Activated CD4-positive, alpha-beta T cell treated with anti-CD3 and anti-CD28 coated beads, Interleukin-2, amount 10 ng/mL, durations not matched to agents 7 days and 5 days (primary cell): ENCODE measurements at regions not wholly inside any gene's neighbourhood (a gene's known extent, or its start where the extent isn't known, plus 50 kb on each side); places are given as distances from the start of the nearest gene placed in this dataset.

ENCODE experiments used
- CTCF ChIA-PET: fragments of 350-600 bp; sonication (Branson Sonifier 250); formaldehyde crosslinking; loops from one replicate; lab custom pipeline; 2021; ENCODE audit warnings: antibody characterized with exemption; lab: Charles Lee
- POLR2A ChIA-PET: fragments of 350-600 bp; sonication (Branson Sonifier 250); formaldehyde crosslinking; loops from one replicate; lab custom pipeline; 2021; ENCODE audit warnings: antibody characterized with exemption; lab: Charles Lee
- DNase-seq: peaks from one replicate; pipeline ENCODE4 v3.0.0-alpha.2; 2020
- H3K27ac Mint-ChIP-seq: one replicate; pipeline ENCODE4 v1.8.0; 2021; ENCODE audit warnings: mild to moderate bottlenecking, moderate library complexity, mixed read lengths
- H3K27me3 Mint-ChIP-seq: one replicate; pipeline ENCODE4 v1.8.0; 2021; ENCODE audit warnings: mixed read lengths
- H3K36me3 Mint-ChIP-seq: one replicate; pipeline ENCODE4 v1.8.0; 2021; ENCODE audit warnings: low read depth, mixed read lengths
- H3K4me1 Mint-ChIP-seq: one replicate; pipeline ENCODE4 v1.8.0; 2021; ENCODE audit warnings: mixed read lengths
- H3K4me3 Mint-ChIP-seq: one replicate; pipeline ENCODE4 v1.8.0; 2021; ENCODE audit warnings: mild to moderate bottlenecking, moderate library complexity, mixed read lengths
- H3K9me3 Mint-ChIP-seq: one replicate; pipeline ENCODE4 v1.8.0; 2021; ENCODE audit warnings: mixed read lengths

DNA sequence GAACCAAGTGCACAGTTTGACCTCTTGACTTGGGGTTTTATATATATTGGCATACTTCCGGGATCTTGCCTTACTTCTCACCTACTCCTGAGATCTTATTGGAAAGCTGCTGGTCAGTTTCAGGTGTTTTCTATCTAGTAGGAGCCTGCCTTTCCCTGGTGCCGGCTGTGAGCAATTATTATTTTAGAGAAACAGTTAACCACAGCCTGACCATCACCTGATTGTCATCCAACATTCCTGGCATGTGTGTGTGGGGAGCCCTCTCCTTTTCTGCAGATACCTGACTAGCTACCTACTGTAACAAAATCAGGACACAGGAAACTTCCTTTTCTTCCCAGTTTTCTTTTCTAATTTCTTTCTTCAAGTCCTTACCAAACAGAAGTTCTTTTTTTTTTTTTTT, 220.4 kb downstream of the ATP23 start:
- no peaks in the 10 kb centered on the region for H3K4me1 Mint-ChIP-seq
- POLR2A ChIA-PET: no interaction called here
- CTCF ChIA-PET: no interaction called here
- H3K27me3 Mint-ChIP-seq: no peaks in the 10 kb centered on the region
- H3K9me3 Mint-ChIP-seq: no peaks in the 10 kb centered on the region
- H3K4me3 Mint-ChIP-seq: no peak overlapping the region
- no peak for DNase-seq
- H3K36me3 Mint-ChIP-seq: no peaks in the 10 kb centered on the region
- no peak overlapping the region for H3K27ac Mint-ChIP-seq

DNA sequence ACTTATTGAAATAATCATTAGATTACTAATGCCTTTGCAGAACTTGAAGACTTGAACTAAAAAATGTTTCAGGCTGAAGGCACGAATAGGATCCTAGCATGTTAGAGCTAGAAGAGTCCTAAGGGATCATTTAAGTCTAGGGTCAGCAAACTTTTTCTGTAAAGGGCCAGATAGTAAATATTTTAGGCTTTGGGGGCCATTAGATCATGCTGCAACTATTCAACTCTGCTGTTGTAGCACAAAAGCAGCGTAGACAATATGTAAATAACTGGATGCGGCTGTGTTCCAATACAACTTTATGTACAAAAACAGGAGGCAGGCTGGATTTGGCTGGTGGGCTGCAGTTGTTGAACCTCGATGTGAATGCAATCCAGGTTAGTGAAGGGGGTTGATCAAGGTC, 221.7 kb downstream of the ATP23 start:
- H3K36me3 Mint-ChIP-seq: no peaks in the 10 kb centered on the region
- no peaks in the 10 kb centered on the region for H3K9me3 Mint-ChIP-seq
- no peak overlapping the region for H3K27ac Mint-ChIP-seq
- no peak overlapping the region for H3K4me3 Mint-ChIP-seq
- H3K4me1 Mint-ChIP-seq: no peaks in the 10 kb centered on the region
- no peak for DNase-seq
- no peaks in the 10 kb centered on the region for H3K27me3 Mint-ChIP-seq
- POLR2A ChIA-PET: no interaction called here
- CTCF ChIA-PET: no interaction called here

DNA sequence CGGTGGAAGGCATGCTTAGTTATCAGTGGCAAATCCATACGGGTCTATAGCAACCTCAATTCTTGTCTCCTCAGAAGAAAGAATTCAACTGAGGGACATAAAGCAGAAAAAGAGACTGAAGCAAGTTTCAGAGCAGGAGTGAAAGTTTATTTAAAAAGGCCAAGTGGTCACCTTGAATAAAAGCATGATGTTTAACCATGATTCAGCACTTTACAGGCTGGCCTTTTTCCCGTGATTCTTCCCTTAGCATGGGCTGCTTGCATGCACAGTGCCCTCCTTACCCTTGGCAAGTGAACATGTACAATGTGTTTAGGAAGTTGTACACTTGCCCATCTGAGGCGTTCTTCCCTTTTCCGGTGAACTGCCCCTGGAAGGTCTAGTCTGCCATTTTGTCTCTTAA, 225.3 kb downstream of the ATP23 start:
- Mint-ChIP-seq H3K4me1 (no peaks in the 10 kb centered on the region), H3K27ac (no peak overlapping the region), H3K4me3 (no peak overlapping the region), H3K9me3 (no peaks in the 10 kb centered on the region), H3K36me3 (no peaks in the 10 kb centered on the region), H3K27me3 (peaks cover 5% of the 10 kb centered on the region)
- CTCF ChIA-PET: no interaction called here
- no peak for DNase-seq
- POLR2A ChIA-PET: no interaction called here

DNA sequence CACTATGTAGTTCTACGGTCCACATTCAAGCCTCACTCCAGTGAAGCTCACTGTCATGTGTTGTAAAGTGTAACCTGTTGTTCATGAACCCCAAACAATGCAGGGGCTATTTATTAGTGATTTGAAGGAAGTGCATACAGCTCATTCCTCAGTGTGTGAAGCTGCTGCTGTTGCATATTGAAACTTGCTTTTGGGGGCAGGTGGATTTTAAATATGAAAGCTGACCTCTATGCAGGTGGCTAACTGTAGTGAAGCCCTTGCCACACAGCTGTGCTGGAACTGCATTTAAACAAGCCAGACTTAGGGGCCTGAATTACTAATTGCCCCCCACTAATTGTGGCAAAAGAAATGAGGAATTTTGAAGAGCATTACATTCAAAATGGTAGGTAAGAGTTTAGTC, 226.3 kb downstream of the ATP23 start:
- DNase-seq: no peak
- H3K4me3 Mint-ChIP-seq: no peak overlapping the region
- H3K9me3 Mint-ChIP-seq: no peaks in the 10 kb centered on the region
- no peak overlapping the region for H3K27ac Mint-ChIP-seq
- no peaks in the 10 kb centered on the region for H3K4me1 Mint-ChIP-seq
- POLR2A ChIA-PET: no interaction called here
- CTCF ChIA-PET: no interaction called here
- H3K27me3 Mint-ChIP-seq: peaks cover 5% of the 10 kb centered on the region
- H3K36me3 Mint-ChIP-seq: no peaks in the 10 kb centered on the region

DNA sequence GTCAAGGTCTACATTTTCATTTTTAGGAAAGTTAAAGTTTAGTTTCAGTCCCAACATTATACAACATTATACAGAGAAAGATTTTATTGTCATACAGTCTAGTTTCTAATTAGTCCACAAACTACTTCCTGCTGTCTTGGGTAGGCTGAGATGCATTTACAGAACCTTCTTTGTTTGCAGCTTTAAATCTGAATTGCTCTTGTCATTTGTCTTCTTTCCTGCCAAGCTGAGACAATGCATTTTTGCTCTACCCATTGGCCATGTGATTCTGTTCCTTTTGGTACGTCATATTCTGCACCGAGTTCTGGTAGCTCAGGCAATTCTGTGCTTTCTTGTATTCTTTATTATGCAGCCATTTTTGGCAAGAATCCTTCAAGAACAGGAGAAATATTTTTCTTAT, 228.5 kb downstream of the ATP23 start:
- no peak for DNase-seq
- Mint-ChIP-seq H3K36me3 (no peaks in the 10 kb centered on the region), H3K9me3 (no peaks in the 10 kb centered on the region), H3K27ac (no peak overlapping the region), H3K27me3 (peaks cover 5% of the 10 kb centered on the region), H3K4me3 (no peak overlapping the region), H3K4me1 (no peaks in the 10 kb centered on the region)
- ChIA-PET POLR2A (no interaction called here), CTCF (no interaction called here)

DNA sequence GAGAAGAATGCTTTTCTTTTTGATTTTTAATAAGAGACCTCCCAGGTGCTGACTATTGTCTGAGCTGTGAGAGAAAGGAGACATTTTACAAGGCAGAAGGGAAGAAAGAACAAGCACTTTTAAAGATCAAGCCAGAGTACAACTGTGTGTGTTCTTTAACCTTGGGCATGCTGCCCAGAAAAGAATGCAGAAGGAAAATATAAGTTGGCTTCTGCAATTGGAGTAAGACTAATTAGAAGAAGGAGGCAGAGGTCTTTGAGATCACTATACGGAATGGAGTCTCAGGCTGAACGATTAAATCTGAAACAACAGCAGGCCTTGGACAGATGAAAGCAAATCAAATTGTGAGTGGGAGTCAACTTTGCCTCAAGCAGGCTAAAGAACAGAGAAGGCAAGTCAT, 230.5 kb downstream of the ATP23 start:
- no peak for DNase-seq
- Mint-ChIP-seq H3K9me3 (no peaks in the 10 kb centered on the region), H3K27ac (no peak overlapping the region), H3K36me3 (no peaks in the 10 kb centered on the region), H3K4me1 (no peaks in the 10 kb centered on the region), H3K27me3 (peaks cover 12% of the 10 kb centered on the region), H3K4me3 (no peak overlapping the region)
- CTCF ChIA-PET: no interaction called here
- POLR2A ChIA-PET: no interaction called here

DNA sequence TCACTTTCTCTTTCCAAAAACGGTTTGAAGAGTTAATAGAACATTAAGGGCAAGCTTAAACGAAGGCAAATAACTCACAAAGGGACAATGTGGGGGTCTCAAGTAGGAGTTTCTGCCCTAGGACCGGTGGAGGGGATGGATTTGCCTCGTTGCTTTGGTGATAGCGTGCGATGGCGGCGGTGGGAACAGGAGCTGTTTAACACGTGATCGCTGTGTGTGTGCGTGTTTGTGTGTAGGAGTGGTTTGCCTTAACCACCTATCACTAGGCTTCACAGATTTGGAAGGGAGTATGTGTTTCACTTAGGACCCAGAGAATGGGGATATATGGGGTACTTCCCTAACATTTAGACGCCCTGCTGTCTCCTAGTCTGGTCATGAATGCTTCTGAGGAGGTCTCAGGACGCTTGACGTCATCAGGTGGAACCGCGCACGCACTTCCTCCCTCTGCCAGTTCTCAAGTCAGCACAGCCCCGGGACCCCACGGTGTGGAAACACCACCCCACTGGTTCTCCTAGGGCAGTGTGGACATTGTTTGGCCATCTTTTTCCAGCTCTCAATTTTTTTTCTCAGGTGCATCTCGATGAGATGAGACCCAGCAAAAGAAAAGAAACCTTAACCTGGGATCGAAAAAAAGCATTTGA, 231.2 kb downstream of the ATP23 start:
- Mint-ChIP-seq H3K27me3 (peaks cover 15% of the 10 kb centered on the region), H3K4me3 (no peak overlapping the region), H3K36me3 (no peaks in the 10 kb centered on the region), H3K4me1 (no peaks in the 10 kb centered on the region), H3K9me3 (no peaks in the 10 kb centered on the region), H3K27ac (no peak overlapping the region)
- ChIA-PET CTCF (no interaction called here), POLR2A (no interaction called here)
- no peak for DNase-seq

DNA sequence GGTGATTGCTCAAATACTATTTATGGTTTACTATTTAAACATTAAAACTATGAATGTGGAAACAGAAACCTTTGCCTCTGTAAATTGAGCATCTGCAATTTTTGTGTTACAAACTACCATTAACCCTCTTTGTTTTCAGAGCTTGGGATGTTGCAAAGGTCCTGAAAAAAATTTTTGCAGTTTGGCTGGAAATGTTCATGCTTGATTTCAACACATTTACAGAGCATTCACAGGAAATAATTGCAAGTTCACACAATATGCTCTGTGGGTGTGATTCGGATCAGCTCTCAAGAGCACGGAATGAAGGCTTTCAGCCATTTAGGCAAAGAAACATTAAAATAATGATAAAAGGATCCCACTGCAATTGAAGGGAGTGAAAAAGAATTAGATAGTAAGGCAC, 232.9 kb downstream of the ATP23 start:
- no peak for DNase-seq
- ChIA-PET CTCF (no interaction called here), POLR2A (no interaction called here)
- Mint-ChIP-seq H3K27ac (no peak overlapping the region), H3K4me1 (no peaks in the 10 kb centered on the region), H3K9me3 (no peaks in the 10 kb centered on the region), H3K36me3 (no peaks in the 10 kb centered on the region), H3K4me3 (no peak overlapping the region), H3K27me3 (peaks cover 13% of the 10 kb centered on the region)

DNA sequence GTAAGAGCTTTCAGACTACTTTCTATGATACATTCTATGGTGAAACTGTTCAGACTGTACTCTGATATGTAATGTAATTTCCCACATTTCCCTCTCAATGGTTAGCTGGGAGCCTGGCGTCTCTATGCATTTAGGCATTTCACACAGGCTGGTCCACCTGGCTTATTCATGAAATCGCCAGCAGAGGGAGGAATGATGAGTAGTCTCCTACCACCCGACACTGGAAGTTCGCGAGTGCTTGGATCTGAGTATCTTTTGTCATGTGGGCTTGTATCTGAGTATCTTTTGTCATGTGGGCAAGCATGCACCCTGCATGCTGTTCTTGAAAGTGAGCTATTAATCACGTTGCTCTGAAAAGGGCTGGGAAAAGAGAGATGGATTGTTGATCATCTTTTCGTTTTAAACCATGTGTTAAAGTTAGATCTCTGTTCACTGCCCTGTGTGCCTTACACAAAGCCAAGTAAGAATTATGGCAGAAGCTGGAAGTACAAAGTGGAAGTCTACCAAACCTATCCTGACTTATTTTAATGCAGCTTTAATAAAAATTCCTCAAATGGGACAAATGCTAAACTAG, 235.0 kb downstream of the ATP23 start:
- ChIA-PET POLR2A (no interaction called here), CTCF (interaction anchor here (0.6 kb wide), 1 partner anchor 14 kb away, joined by 3 read pairs; no protein-coding TSS in a partner anchor)
- H3K27ac Mint-ChIP-seq: no peak overlapping the region
- H3K9me3 Mint-ChIP-seq: no peaks in the 10 kb centered on the region
- H3K4me3 Mint-ChIP-seq: no peak overlapping the region
- no peaks in the 10 kb centered on the region for H3K4me1 Mint-ChIP-seq
- H3K27me3 Mint-ChIP-seq: peaks cover 13% of the 10 kb centered on the region
- no peaks in the 10 kb centered on the region for H3K36me3 Mint-ChIP-seq
- DNase-seq: no peak

DNA sequence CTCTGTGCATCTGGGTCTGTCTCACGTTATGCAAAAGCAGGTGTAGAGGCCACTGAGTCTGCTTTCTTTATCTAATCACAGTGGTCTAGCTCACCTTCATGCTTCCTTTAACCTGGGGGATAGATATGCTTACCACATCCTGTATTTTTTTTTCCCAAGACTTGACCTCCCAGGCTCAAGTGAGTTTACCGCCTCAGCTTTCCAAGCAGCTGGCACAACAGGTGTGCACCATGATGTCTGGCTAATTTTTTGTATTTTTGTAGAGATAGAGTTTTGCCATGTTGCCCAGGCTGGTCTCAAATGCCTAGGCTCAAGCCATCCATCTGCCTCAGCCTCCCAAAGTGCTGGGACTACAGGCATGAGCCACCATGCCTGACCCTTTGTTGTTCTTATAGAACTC, 236.0 kb downstream of the ATP23 start:
- Mint-ChIP-seq H3K27ac (no peak overlapping the region), H3K27me3 (peaks cover 13% of the 10 kb centered on the region), H3K4me1 (no peaks in the 10 kb centered on the region), H3K9me3 (no peaks in the 10 kb centered on the region), H3K4me3 (no peak overlapping the region), H3K36me3 (no peaks in the 10 kb centered on the region)
- CTCF ChIA-PET: no interaction called here
- DNase-seq: no peak
- POLR2A ChIA-PET: no interaction called here

DNA sequence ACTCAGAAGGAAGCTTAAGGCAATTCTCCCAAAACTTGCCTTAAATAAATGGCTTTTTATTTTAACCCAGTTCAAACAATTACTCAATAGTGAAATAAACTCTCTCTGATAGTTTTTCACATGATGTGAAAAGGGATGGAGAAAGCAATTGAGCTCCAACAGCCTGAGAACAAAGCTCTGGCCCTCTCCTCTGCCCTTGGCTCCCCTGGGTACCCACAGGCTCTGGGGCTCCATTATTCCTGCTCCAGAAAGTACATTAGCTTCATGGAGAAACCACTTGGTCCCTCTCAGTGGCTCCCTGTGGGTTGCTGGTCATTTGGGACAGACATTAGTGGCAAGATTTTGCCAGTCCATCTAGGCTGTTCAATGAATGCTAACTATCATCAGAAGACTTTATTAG, 242.8 kb downstream of the ATP23 start:
- Mint-ChIP-seq H3K27me3 (peaks cover 1% of the 10 kb centered on the region), H3K4me1 (no peaks in the 10 kb centered on the region), H3K9me3 (peaks cover 9% of the 10 kb centered on the region), H3K27ac (no peak overlapping the region), H3K4me3 (no peak overlapping the region), H3K36me3 (no peaks in the 10 kb centered on the region)
- ChIA-PET POLR2A (no interaction called here), CTCF (no interaction called here)
- no peak for DNase-seq

DNA sequence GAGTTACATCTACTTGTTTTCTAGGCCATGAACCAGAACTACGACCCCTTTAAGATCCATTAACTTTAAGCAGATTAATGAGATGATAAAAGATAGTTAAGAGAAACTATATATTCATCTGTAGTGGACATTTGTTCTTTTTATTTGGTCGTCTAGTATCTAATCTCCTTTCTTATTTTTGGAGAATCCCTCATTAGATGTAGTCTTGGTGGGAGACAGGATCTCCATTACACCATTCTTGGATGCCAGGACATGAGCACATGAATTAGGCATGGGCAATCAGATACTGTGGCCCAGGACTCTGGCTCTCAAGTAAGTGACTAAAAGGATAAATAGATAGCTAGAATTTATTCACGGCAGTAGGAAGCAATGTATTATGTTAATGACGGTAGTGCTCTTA, 245.0 kb downstream of the ATP23 start:
- POLR2A ChIA-PET: no interaction called here
- no peaks in the 10 kb centered on the region for H3K36me3 Mint-ChIP-seq
- DNase-seq: no peak
- no peaks in the 10 kb centered on the region for H3K4me1 Mint-ChIP-seq
- H3K27me3 Mint-ChIP-seq: peaks cover 3% of the 10 kb centered on the region
- no peak overlapping the region for H3K27ac Mint-ChIP-seq
- H3K9me3 Mint-ChIP-seq: peaks cover 9% of the 10 kb centered on the region
- no peak overlapping the region for H3K4me3 Mint-ChIP-seq
- CTCF ChIA-PET: no interaction called here

DNA sequence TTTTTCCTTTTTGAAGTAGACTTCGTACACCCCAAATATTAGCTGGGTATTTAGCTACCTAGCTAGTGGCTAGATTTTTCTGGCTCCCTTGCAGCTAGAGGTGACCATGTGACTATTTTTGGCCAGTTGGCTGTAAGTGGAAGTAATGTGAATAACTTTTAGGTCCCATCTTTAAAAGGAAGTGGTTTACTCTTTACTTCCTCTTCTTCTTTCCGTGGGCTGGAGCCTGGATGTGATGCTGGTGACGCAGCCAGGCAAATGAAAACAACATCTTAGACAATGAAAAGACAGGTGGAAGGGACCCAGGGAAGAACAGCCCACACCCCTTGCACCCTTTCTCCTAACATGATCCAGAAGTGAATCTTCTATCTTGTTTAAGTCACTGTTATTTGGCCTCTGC, 245.5 kb downstream of the ATP23 start:
- Mint-ChIP-seq H3K27me3 (peaks cover 3% of the 10 kb centered on the region), H3K9me3 (peaks cover 9% of the 10 kb centered on the region), H3K36me3 (no peaks in the 10 kb centered on the region), H3K27ac (no peak overlapping the region), H3K4me3 (no peak overlapping the region), H3K4me1 (no peaks in the 10 kb centered on the region)
- no peak for DNase-seq
- POLR2A ChIA-PET: no interaction called here
- CTCF ChIA-PET: no interaction called here

DNA sequence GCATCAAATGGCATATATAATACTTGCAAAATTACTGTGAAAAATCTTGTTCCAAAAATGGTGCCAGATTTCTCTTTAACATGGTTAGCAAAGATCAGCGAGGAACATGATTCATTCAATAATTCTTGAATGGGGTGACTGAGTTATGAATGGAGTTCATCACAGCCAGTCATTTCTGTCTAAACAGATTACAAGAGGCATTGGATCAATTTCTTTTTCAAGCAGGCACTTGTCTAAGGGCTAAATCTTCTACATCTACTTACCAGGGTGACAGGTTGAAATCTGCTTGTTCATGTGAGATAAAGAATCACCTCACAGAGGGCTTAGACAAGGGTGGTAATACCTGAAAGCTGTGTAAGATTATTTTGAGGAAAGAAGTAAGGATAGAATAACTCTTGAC, 247.7 kb downstream of the ATP23 start:
- ChIA-PET CTCF (no interaction called here), POLR2A (no interaction called here)
- H3K27me3 Mint-ChIP-seq: peaks cover 10% of the 10 kb centered on the region
- peaks cover 9% of the 10 kb centered on the region for H3K9me3 Mint-ChIP-seq
- no peaks in the 10 kb centered on the region for H3K4me1 Mint-ChIP-seq
- no peak overlapping the region for H3K4me3 Mint-ChIP-seq
- no peak overlapping the region for H3K27ac Mint-ChIP-seq
- H3K36me3 Mint-ChIP-seq: no peaks in the 10 kb centered on the region
- no peak for DNase-seq
